ENCODE measurements at regions not wholly inside any gene's neighbourhood (a gene's known extent, or its start where the extent isn't known, plus 50 kb on each side); places are given as distances from the start of the nearest gene placed in this dataset.

DNA sequence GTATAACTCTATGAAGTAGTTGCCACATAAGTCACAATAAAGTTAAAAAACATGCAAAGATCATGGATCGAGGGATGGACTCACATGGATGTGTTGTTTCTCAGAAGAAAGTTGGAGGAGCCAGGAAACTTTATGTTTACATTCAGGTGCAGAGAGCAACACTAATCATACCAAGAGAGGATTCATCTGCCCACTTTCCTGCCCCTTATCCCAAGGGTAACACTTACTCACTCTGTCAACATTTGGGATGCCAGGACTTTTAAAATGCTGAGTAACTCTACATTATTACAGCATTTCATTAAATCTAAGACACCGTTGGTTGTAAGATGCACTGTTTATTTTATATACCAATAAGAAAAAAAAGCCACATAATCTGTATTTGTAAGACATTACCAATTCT, 170.4 kb downstream of the KCNE4 start:
- WGBS, 2 donors = 67 to 87% methylated on average over 2 of the region's 2 CpGs
- Histone ChIP-seq H3K9ac (ENCODE audit: insufficient read depth in 1 of 2, low read length in 2 of 2) (no peak overlapping the region), H3K27me3 (ENCODE audit: control insufficient read depth in 3 of 3, insufficient read depth in 3 of 3, low read length in 2 of 3) (no peaks in the 10 kb centered on the region), H3K27ac (ENCODE audit: low read depth in 1 of 2, low read length in 1 of 2) (no peak overlapping the region), H3K4me3 (no peak overlapping the region), H3K9me3 (ENCODE audit: control insufficient read depth in 4 of 4, insufficient read depth in 3 of 4, low read length in 3 of 4) (no peaks in the 10 kb centered on the region), H3K36me3 (ENCODE audit: control insufficient read depth in 4 of 4, insufficient read depth in 4 of 4, low read length in 4 of 4) (no peaks in the 10 kb centered on the region), H3K4me1 (ENCODE audit: control insufficient read depth in 5 of 5, insufficient read depth in 5 of 5, low read length in 5 of 5) (peaks cover 0 to 7% (median 0%) of the 10 kb centered on the region in 5 donors)
- ATAC-seq (ENCODE audit: insufficient read depth, low FRiP score) (no peak), DNase-seq (no peak)
- no peak for TF ChIP-seq CTCF (IDR thresholded peaks at IDR 0.05; ENCODE audit: control extremely low read depth, extremely low read depth)

- Histone ChIP-seq H3K9ac (ENCODE audit: insufficient read depth in 1 of 2, low read length in 2 of 2) (no peak overlapping the region), H3K9me3 (ENCODE audit: control insufficient read depth in 4 of 4, insufficient read depth in 3 of 4, low read length in 3 of 4) (no peaks in the 10 kb centered on the region), H3K4me3 (no peak overlapping the region), H3K27ac (ENCODE audit: low read depth in 1 of 2, low read length in 1 of 2) (no peak overlapping the region), H3K4me1 (ENCODE audit: control insufficient read depth in 5 of 5, insufficient read depth in 5 of 5, low read length in 5 of 5) (peaks cover 0 to 7% (median 0%) of the 10 kb centered on the region in 5 donors), H3K27me3 (ENCODE audit: control insufficient read depth in 3 of 3, insufficient read depth in 3 of 3, low read length in 2 of 3) (no peaks in the 10 kb centered on the region), H3K36me3 (ENCODE audit: control insufficient read depth in 4 of 4, insufficient read depth in 4 of 4, low read length in 4 of 4) (no peaks in the 10 kb centered on the region)
- DNase-seq (no peak), ATAC-seq (ENCODE audit: insufficient read depth, low FRiP score) (no peak)
- WGBS, 2 donors = 33 to 52% methylated on average over 1 of the region's 1 CpG
- TF ChIP-seq CTCF (IDR thresholded peaks at IDR 0.05; ENCODE audit: control extremely low read depth, extremely low read depth) = no peak
Measured at GRCh38 chr2:223223156-223223555, 171.2 kb downstream of the KCNE4 start.

DNA sequence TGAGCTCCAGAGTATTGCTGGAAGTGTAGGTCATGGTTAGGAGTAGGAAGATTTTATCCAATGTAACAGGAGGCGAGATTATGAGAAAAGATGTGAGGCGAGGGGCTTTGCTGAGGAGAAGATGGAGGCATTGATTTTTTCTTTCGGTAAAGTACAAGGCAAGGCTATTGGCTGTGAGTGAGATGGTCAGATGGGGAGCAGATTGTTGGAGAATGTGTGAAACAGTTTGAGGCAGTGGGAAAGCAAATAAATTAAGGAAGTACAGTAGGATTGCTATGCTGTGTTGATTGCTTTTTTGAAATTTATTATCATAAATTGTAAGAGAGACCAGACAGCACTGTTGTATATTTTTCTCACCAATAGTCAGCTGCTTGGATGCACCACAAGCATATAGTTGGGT, 173.3 kb downstream of the KCNE4 start:
- no peaks in the 10 kb centered on the region for H3K36me3 ChIP-seq (ENCODE audit: control insufficient read depth in 4 of 4, insufficient read depth in 4 of 4, low read length in 4 of 4)
- peaks cover 0 to 4% (median 0%) of the 10 kb centered on the region in 5 donors for H3K4me1 ChIP-seq (ENCODE audit: control insufficient read depth in 5 of 5, insufficient read depth in 5 of 5, low read length in 5 of 5)
- WGBS, 2 donors = 93 to 94% methylated on average over 3 of the region's 3 CpGs
- DNase-seq (no peak), ATAC-seq (ENCODE audit: insufficient read depth, low FRiP score) (no peak)
- no peak for TF ChIP-seq CTCF (IDR thresholded peaks at IDR 0.05; ENCODE audit: control extremely low read depth, extremely low read depth)
- no peaks in the 10 kb centered on the region for H3K9me3 ChIP-seq (ENCODE audit: control insufficient read depth in 4 of 4, insufficient read depth in 3 of 4, low read length in 3 of 4)
- H3K27ac ChIP-seq (ENCODE audit: low read depth in 1 of 2, low read length in 1 of 2) = no peak overlapping the region
- H3K27me3 ChIP-seq (ENCODE audit: control insufficient read depth in 3 of 3, insufficient read depth in 3 of 3, low read length in 2 of 3) = no peaks in the 10 kb centered on the region
- H3K9ac ChIP-seq (ENCODE audit: insufficient read depth in 1 of 2, low read length in 2 of 2) = no peak overlapping the region
- H3K4me3 ChIP-seq = no peak overlapping the region

GRCh38 chr2:223226264-223226663, 174.3 kb downstream of the KCNE4 start:
- TF ChIP-seq CTCF (IDR thresholded peaks at IDR 0.05; ENCODE audit: control extremely low read depth, extremely low read depth) = no peak
- WGBS, 2 donors = 0 to 43% methylated on average over 1 of the region's 1 CpG
- Histone ChIP-seq H3K9me3 (ENCODE audit: control insufficient read depth in 4 of 4, insufficient read depth in 3 of 4, low read length in 3 of 4) (no peaks in the 10 kb centered on the region), H3K36me3 (ENCODE audit: control insufficient read depth in 4 of 4, insufficient read depth in 4 of 4, low read length in 4 of 4) (no peaks in the 10 kb centered on the region), H3K27me3 (ENCODE audit: control insufficient read depth in 3 of 3, insufficient read depth in 3 of 3, low read length in 2 of 3) (no peaks in the 10 kb centered on the region), H3K4me3 (no peak overlapping the region), H3K4me1 (ENCODE audit: control insufficient read depth in 5 of 5, insufficient read depth in 5 of 5, low read length in 5 of 5) (no peaks in the 10 kb centered on the region), H3K27ac (ENCODE audit: low read depth in 1 of 2, low read length in 1 of 2) (no peak overlapping the region), H3K9ac (ENCODE audit: insufficient read depth in 1 of 2, low read length in 2 of 2) (no peak overlapping the region)
- ATAC-seq (ENCODE audit: insufficient read depth, low FRiP score) = no peak
- DNase-seq = no peak

All from lung (tissue), 11 donors.